ENCODE measurements at regions not wholly inside any gene's neighbourhood (a gene's known extent, or its start where the extent isn't known, plus 50 kb on each side); places are given as distances from the start of the nearest gene placed in this dataset.
A peak's percentile ranks its signal among the peaks of the same experiment; 100 is the strongest.

DNA sequence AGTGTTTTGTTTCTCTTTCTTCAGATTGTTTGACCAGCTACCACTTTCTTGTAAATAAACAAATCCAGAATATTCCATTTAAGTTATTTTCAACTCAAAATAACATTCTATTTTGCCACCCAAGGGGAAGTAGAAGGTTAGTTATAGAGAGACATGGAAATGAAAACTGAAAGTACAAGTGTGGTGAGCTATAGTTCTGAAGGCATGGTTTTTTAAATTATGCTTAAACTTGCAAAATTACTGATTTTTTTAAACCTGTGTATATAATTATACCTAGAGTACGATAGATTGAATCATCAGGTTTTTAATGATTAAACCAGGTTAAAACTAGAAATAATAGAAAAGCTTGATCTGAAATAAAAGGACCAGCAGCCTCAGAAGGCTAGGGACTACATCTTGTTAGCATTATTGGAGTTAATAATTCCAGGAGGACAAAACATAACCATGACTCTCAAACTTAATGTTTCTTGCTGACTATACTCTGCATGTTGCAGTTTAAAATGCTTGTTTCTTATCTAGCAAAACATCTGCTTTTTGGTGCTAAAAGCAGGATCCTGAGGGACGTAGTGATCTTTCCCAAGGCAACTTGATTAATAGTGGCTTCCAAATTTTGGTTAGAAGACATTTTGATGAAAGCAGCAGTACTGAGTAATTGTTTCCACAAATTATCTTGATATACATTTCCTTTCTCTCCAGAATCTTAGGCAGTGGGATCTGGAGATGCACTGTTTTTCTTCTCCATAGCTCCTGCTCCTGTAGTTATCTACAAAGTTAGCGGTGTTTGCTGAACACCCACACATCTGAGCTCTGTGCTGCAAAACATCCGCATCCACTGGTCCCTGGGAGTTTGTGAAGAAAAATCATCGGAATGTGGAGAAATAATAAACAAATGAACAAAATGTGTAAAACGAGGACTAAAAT is 327.2 kb upstream of the PKDCC start:
- DNase-seq (ENCODE audit: low read depth) = peak; percentile 79
- TF ChIP-seq, protein P1, sequence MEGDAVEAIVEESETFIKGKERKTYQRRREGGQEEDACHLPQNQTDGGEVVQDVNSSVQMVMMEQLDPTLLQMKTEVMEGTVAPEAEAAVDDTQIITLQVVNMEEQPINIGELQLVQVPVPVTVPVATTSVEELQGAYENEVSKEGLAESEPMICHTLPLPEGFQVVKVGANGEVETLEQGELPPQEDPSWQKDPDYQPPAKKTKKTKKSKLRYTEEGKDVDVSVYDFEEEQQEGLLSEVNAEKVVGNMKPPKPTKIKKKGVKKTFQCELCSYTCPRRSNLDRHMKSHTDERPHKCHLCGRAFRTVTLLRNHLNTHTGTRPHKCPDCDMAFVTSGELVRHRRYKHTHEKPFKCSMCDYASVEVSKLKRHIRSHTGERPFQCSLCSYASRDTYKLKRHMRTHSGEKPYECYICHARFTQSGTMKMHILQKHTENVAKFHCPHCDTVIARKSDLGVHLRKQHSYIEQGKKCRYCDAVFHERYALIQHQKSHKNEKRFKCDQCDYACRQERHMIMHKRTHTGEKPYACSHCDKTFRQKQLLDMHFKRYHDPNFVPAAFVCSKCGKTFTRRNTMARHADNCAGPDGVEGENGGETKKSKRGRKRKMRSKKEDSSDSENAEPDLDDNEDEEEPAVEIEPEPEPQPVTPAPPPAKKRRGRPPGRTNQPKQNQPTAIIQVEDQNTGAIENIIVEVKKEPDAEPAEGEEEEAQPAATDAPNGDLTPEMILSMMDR (IDR thresholded peaks at IDR 0.05; ENCODE audit: insufficient read depth, low read depth, low read length) = no peak
- no peak overlapping the region for H3K4me3 ChIP-seq (ENCODE audit: low read depth, low read length)

DNA sequence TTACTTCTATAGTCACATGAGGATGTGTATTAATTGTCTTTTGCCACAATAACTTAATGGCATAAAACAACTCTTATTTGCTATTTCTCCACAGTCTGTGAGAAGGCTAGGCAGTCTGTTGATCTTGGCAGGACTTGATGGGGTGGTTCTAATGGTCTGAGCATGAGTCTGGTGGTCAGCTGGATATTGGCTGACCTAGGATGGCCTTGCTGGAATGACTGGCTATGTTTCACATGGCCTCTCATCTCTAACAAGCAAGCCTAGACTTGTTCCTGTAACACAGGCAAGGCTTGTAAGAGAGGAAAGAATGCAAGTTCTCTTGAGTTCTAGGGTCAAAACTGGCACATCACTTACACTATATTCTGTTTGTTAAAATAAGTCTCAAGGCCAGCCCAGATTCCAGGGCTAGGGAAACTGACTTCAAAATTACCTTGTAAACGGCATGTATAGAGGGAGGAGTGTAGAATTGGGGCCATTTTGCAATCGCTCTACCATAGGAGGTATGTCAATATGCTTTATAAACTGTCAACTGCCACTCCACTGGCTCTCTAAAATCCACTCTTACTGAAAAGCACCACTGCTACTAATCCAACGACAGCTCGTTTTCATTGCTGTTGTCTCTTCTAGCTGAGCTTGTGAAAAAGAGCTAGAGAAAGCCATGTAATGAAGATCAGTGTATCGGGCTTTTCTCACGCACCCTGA is 325.0 kb upstream of the PKDCC start:
- TF ChIP-seq, protein P1 (IDR thresholded peaks at IDR 0.05; ENCODE audit: insufficient read depth, low read depth, low read length) = no peak
- H3K4me3 ChIP-seq (ENCODE audit: low read depth, low read length) = no peak overlapping the region
- DNase-seq (ENCODE audit: low read depth) = peak; percentile 24

DNA sequence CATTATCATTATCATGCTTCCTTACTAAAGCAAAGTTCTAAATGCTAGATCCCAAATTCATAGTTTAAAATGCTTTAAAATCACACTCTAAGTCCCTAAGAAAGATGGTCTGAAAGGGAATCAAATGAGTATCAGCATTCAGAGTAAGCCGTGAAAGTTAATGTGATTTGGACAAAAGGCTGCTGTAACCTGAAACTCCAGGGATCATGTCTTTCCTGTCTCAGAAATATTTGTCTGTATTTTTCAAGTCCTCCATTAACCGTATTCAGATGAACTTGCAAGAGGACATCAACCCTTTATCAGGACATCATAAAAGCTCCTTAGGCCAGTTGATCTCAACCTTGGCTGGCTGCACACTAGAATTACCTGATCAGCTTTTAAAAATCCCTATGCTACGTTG is 324.3 kb upstream of the PKDCC start:
- DNase-seq (ENCODE audit: low read depth) = no peak
- TF ChIP-seq, protein P1 (IDR thresholded peaks at IDR 0.05; ENCODE audit: insufficient read depth, low read depth, low read length) = no peak
- H3K4me3 ChIP-seq (ENCODE audit: low read depth, low read length) = no peak overlapping the region

DNA sequence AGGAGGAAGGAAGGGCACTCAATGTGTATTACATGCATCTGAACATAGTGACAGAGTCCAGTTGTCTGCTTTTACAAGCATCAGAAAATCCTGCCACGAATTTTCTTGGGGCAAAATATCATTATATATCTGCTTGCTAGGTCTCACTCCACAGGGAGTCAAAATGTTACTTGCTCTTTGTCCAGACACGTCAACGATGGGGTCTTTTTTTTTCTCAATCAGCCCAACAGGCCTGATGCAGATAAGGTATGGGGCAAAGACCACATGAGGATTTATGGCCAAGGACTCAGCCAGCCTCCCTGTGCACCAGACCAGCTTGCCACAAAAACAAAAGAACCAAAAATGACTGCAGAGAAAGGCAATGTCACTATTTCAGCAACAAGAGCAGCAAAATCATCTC is 323.4 kb upstream of the PKDCC start:
- no peak for DNase-seq (ENCODE audit: low read depth)
- TF ChIP-seq, protein P1 (IDR thresholded peaks at IDR 0.05; ENCODE audit: insufficient read depth, low read depth, low read length) = no peak
- H3K4me3 ChIP-seq (ENCODE audit: low read depth, low read length) = no peak overlapping the region

DNA sequence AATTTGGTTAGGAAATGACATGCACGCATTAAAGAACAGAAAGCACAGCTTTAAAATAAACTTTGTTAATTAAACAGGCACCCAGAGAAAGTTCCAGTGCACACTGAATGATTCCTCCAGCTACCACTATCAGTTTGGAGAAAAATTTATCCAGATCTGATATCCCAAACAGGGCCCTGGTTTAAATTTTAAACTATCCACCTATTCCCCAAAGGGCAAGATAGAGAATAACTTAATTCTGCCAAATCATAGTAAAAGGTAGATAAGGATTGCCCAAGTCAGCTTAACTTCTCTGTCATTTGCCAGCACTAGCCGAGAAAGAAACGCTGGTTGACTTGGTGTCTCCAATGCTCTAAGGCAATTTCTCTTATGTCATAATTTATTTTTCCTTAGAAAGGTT is 321.9 kb upstream of the PKDCC start:
- no peak overlapping the region for H3K4me3 ChIP-seq (ENCODE audit: low read depth, low read length)
- TF ChIP-seq, protein P1 (IDR thresholded peaks at IDR 0.05; ENCODE audit: insufficient read depth, low read depth, low read length) = no peak
- DNase-seq (ENCODE audit: low read depth) = no peak

DNA sequence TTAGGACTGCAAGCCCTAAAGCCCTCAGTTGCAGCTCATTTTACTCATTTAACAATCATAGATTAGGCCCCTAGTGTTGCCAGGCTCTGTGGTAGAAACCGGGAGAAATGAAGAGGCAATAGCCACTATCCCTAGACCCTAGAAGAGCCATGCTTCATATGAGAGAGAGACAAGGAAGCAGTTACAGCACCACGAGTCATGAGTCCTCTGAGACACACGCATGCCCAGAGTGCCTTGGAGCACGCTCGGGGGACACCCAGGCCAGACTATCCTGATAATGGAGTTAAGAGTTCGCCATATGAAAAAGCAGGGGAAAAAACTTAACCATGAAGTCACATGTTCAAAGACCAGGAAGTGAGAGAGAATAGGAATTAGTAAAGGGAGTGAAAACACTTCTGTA is 321.5 kb upstream of the PKDCC start:
- DNase-seq (ENCODE audit: low read depth) = no peak
- no peak overlapping the region for H3K4me3 ChIP-seq (ENCODE audit: low read depth, low read length)
- TF ChIP-seq, protein P1 (IDR thresholded peaks at IDR 0.05; ENCODE audit: insufficient read depth, low read depth, low read length) = no peak

Data from fibroblast of villous mesenchyme (primary cell).